22Rv1 (cell line): ENCODE measurements at regions not wholly inside any gene's neighbourhood (a gene's known extent, or its start where the extent isn't known, plus 50 kb on each side); places are given as distances from the start of the nearest gene placed in this dataset.

Experiments used
- H3K27ac ChIP-seq: fragments of 450-650 bp; 2 replicates; pipeline ENCODE4 v1.5.1; 2017
- CTCF ChIP-seq: fragments of 450-650 bp; IDR thresholded peaks from 2 replicates; pipeline ENCODE4 v1.5.1; 2017; ENCODE audit warnings: mild to moderate bottlenecking
- ZFX ChIP-seq: fragments of 450-650 bp; IDR thresholded peaks from 2 replicates; pipeline ENCODE4 v1.6.1; 2017; ENCODE audit warnings: antibody characterized with exemption, borderline replicate concordance

GRCh38 chr1:242586360-242586680, 61.8 kb upstream of the PLD5 start:
- H3K27ac ChIP-seq: no peak overlapping the region
- TF ChIP-seq ZFX (no peak), CTCF (no peak)

- TF ChIP-seq ZFX (no peak), CTCF (no peak)
- no peak overlapping the region for H3K27ac ChIP-seq
Observed at GRCh38 chr1:242585616-242586359, 61.3 kb upstream of the PLD5 start.

- no peak overlapping the region for H3K27ac ChIP-seq
- TF ChIP-seq ZFX: no peak
- no peak for TF ChIP-seq CTCF
Observed at GRCh38 chr1:242582669-242583068, 58.2 kb upstream of the PLD5 start.

GRCh38 chr1:242579528-242580235, 55.2 kb upstream of the PLD5 start:
- no peak overlapping the region for H3K27ac ChIP-seq

More at GRCh38 chr1:242579528-242580235, 55.2 kb upstream of the PLD5 start:
- TF ChIP-seq CTCF (no peak), ZFX (no peak)
